Liver (tissue), 8 donors: ENCODE measurements at regions not wholly inside any gene's neighbourhood (a gene's known extent, or its start where the extent isn't known, plus 50 kb on each side); places are given as distances from the start of the nearest gene placed in this dataset.

Experiments used
- DNase-seq: peaks from one replicate; pipeline ENCODE4 v3.0.0-alpha.2; 2017; ENCODE audit warnings: low spot score
- H3K27ac ChIP-seq, 2 donors: one replicate each; pipeline ENCODE4 v1.7.0; 2013; ENCODE audit warnings: inconsistent platforms in 2 of 2, low read length in 2 of 2, control low read depth in 1 of 2, low read depth in 1 of 2, mild to moderate bottlenecking in 1 of 2
- H3K27me3 ChIP-seq, 4 donors: one replicate each; pipeline versions ENCODE4 v1.6.1 to v1.7.0; 2013; ENCODE audit warnings: low read length in 3 of 4, inconsistent platforms in 1 of 4, mild to moderate bottlenecking in 1 of 4, moderate library complexity in 1 of 4; ENCODE audit not compliant: control insufficient read depth in 4 of 4, insufficient read depth in 4 of 4
- H3K36me3 ChIP-seq, 4 donors: one replicate each; pipeline versions ENCODE4 v1.6.1 to v1.7.0; 2013; ENCODE audit warnings: low read length in 3 of 4, mild to moderate bottlenecking in 3 of 4, low read depth in 1 of 4, moderate library complexity in 1 of 4; ENCODE audit not compliant: control insufficient read depth in 4 of 4, insufficient read depth in 3 of 4
- H3K4me1 ChIP-seq, 4 donors: one replicate each; pipeline versions ENCODE4 v1.6.1 to v1.7.0; 2013; ENCODE audit warnings: low read length in 3 of 4, mild to moderate bottlenecking in 3 of 4, moderate library complexity in 1 of 4; ENCODE audit not compliant: control insufficient read depth in 4 of 4, insufficient read depth in 4 of 4
- H3K4me3 ChIP-seq, 3 donors: one replicate each; pipeline versions ENCODE4 v1.6.1 to v1.7.0; 2013; ENCODE audit warnings: low read length in 3 of 3, control low read depth in 1 of 3, low read depth in 1 of 3, mild to moderate bottlenecking in 1 of 3
- H3K9ac ChIP-seq, 2 donors: one replicate each; pipeline ENCODE4 v1.7.0; 2013; ENCODE audit warnings: low read length in 2 of 2, mild to moderate bottlenecking in 2 of 2, moderate library complexity in 2 of 2, control low read depth in 1 of 2, low read depth in 1 of 2
- H3K9me3 ChIP-seq, 4 donors: one replicate each; pipeline versions ENCODE4 v1.6.1 to v1.7.0; 2013; ENCODE audit warnings: low read length in 3 of 4; ENCODE audit not compliant: control insufficient read depth in 4 of 4
- ATF3 ChIP-seq: IDR thresholded peaks from 2 replicates; pipeline ENCODE4 v1.6.1; 2016; ENCODE audit warnings: antibody characterized with exemption
- CTCF ChIP-seq: fragments of 150-350 bp; IDR thresholded peaks from 2 replicates; pipeline ENCODE4 v1.5.1; 2017; ENCODE audit warnings: improper control_type of control experiment, low read depth, low read length; ENCODE audit not compliant: missing input control
- EGR1 ChIP-seq, 2 donors: IDR thresholded peaks; 2 replicates each; pipeline ENCODE4 v1.6.1; 2016 to 2018; ENCODE audit warnings: antibody characterized with exemption in 2 of 2, low read depth in 2 of 2
- FOXA1 ChIP-seq: IDR thresholded peaks from 2 replicates; pipeline ENCODE4 v1.6.1; 2016; ENCODE audit warnings: antibody characterized with exemption
- FOXA2 ChIP-seq: IDR thresholded peaks from 2 replicates; pipeline ENCODE4 v1.6.1; 2016; ENCODE audit warnings: antibody characterized with exemption
- GABPA ChIP-seq, 2 donors: IDR thresholded peaks in 1 of 2; conservative IDR thresholded peaks in 1 of 2; 2 replicates each; pipeline ENCODE4 v1.6.1; 2016; ENCODE audit warnings: antibody characterized with exemption in 2 of 2, mild to moderate bottlenecking in 1 of 2, moderate library complexity in 1 of 2
- HNF4G ChIP-seq: IDR thresholded peaks from 2 replicates; pipeline ENCODE4 v1.6.1; 2016; ENCODE audit warnings: antibody characterized with exemption
- JUND ChIP-seq, 2 donors: IDR thresholded peaks; 2 replicates each; pipeline ENCODE4 v1.6.1; 2016; ENCODE audit warnings: antibody characterized with exemption in 2 of 2
- NR2F2 ChIP-seq: IDR thresholded peaks from 2 replicates; pipeline ENCODE4 v1.6.1; 2016; ENCODE audit warnings: antibody characterized with exemption
- RAD21 ChIP-seq, 2 donors: IDR thresholded peaks; 2 replicates each; pipeline ENCODE4 v1.6.1; 2016; ENCODE audit warnings: antibody characterized with exemption in 2 of 2, mild to moderate bottlenecking in 2 of 2
- REST ChIP-seq: IDR thresholded peaks from 2 replicates; pipeline ENCODE4 v1.6.1; 2016; ENCODE audit warnings: antibody characterized with exemption, mild to moderate bottlenecking
- RXRA ChIP-seq, 2 donors: IDR thresholded peaks; 2 replicates each; pipeline ENCODE4 v1.6.1; 2017 to 2018; ENCODE audit warnings: antibody characterized with exemption in 2 of 2, mild to moderate bottlenecking in 1 of 2
- TAF1 ChIP-seq: conservative IDR thresholded peaks from 2 replicates; pipeline ENCODE4 v1.6.1; 2016; ENCODE audit warnings: antibody characterized with exemption, mild to moderate bottlenecking
- YY1 ChIP-seq: IDR thresholded peaks from 2 replicates; pipeline ENCODE4 v1.6.1; 2016; ENCODE audit warnings: antibody characterized with exemption, mild to moderate bottlenecking
- ZBTB33 ChIP-seq: IDR thresholded peaks from 2 replicates; pipeline ENCODE4 v1.6.1; 2016; ENCODE audit warnings: antibody characterized with exemption
- WGBS: extraction: QIAGEN DNeasy Blood & Tissue Kit; methylation state at CpG from one replicate; pipeline ENCODE4 v1.1.7; 2013; 5-methylcytosine and 5-hydroxymethylcytosine counted together
- donor health status: healthy.
- donor health status: healthy.
- donor health status: healthy.
- donor health status: healthy.
- donor health status: healthy.

- Histone ChIP-seq H3K27ac (no peak overlapping the region), H3K27me3 (peaks cover 0 to 7% (median 0%) of the 10 kb centered on the region in 4 donors), H3K4me1 (no peaks in the 10 kb centered on the region), H3K9ac (no peak overlapping the region), H3K9me3 (no peaks in the 10 kb centered on the region), H3K4me3 (no peak overlapping the region), H3K36me3 (no peaks in the 10 kb centered on the region)
- DNase-seq = no peak
- TF ChIP-seq YY1 = no peak
- no peak for TF ChIP-seq FOXA1
- no peak for TF ChIP-seq ZBTB33
- TF ChIP-seq CTCF = no peak
- TF ChIP-seq FOXA2 = no peak
- TF ChIP-seq REST = no peak
- TF ChIP-seq GABPA (IDR thresholded peaks at IDR 0.05 in 1 of 2, conservative IDR thresholded peaks at IDR 0.05 in 1 of 2) = no peak
- TF ChIP-seq HNF4G = no peak
- 60% methylated on average over 5 of the region's 5 CpGs for WGBS
Observed at GRCh38 chr12:67026487-67027246, 242.5 kb upstream of the CAND1 start.

- Histone ChIP-seq H3K27me3 (peaks cover 0 to 7% (median under 1%) of the 10 kb centered on the region in 4 donors), H3K4me3 (no peak overlapping the region), H3K36me3 (no peaks in the 10 kb centered on the region), H3K27ac (no peak overlapping the region), H3K9ac (no peak overlapping the region), H3K9me3 (no peaks in the 10 kb centered on the region), H3K4me1 (no peaks in the 10 kb centered on the region)
- DNase-seq = no peak
- WGBS = 59% methylated on average over 2 of the region's 2 CpGs
- TF ChIP-seq RXRA (IDR thresholded peaks at IDR 0.05) (no peak), JUND (IDR thresholded peaks at IDR 0.05) (no peak), ATF3 (no peak), FOXA2 (no peak), HNF4G (no peak), YY1 (no peak), TAF1 (no peak), REST (no peak), FOXA1 (no peak), ZBTB33 (no peak), NR2F2 (no peak), EGR1 (IDR thresholded peaks at IDR 0.05; ENCODE audit: low read depth in 2 of 2) (no peak), RAD21 (IDR thresholded peaks at IDR 0.05) (no peak)
Observed at GRCh38 chr12:67028529-67028928, 240.6 kb upstream of the CAND1 start.
